ENCODE measurements at regions not wholly inside any gene's neighbourhood (a gene's known extent, or its start where the extent isn't known, plus 50 kb on each side); places are given as distances from the start of the nearest gene placed in this dataset.

DNA sequence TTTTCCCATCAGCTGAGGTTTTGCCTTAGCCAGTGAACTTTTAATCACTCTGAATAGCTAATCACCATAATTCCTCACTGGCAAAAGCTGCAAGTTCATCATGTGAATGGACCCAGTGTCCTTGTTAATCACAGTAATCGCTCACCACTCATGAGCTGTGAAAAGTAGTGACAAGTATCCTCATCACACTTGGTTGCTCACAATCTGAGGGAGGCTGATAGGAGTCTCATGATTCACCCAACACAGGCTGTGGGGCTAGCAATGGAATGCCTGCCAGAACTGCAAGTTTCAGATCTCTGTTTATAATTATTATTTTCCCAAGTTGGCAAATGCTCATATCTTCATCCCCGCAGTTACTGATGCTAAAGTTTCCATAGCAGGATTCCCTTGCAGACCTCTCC lies 467.2 kb downstream of the KIF4B start:
- WGBS, 5 donors, result 73 to 88% (median 83%) methylated on average over 2 of the region's 2 CpGs
- DNase-seq, result no peak
- H3K9me3 ChIP-seq, result peaks cover 0 to 6% (median 0%) of the 10 kb centered on the region in 8 donors
- no peaks in the 10 kb centered on the region for H3K27me3 ChIP-seq (replicated peaks in 1 of 7)
- H3K27ac ChIP-seq, result no peak overlapping the region
- no peaks in the 10 kb centered on the region for H3K4me1 ChIP-seq
- no peak overlapping the region for H3K4me3 ChIP-seq
- no peaks in the 10 kb centered on the region for H3K36me3 ChIP-seq
- no peak for TF ChIP-seq POLR2AphosphoS5 (IDR thresholded peaks at IDR 0.05)
- TF ChIP-seq POLR2A (IDR thresholded peaks at IDR 0.05), result no peak
- TF ChIP-seq, protein P1, sequence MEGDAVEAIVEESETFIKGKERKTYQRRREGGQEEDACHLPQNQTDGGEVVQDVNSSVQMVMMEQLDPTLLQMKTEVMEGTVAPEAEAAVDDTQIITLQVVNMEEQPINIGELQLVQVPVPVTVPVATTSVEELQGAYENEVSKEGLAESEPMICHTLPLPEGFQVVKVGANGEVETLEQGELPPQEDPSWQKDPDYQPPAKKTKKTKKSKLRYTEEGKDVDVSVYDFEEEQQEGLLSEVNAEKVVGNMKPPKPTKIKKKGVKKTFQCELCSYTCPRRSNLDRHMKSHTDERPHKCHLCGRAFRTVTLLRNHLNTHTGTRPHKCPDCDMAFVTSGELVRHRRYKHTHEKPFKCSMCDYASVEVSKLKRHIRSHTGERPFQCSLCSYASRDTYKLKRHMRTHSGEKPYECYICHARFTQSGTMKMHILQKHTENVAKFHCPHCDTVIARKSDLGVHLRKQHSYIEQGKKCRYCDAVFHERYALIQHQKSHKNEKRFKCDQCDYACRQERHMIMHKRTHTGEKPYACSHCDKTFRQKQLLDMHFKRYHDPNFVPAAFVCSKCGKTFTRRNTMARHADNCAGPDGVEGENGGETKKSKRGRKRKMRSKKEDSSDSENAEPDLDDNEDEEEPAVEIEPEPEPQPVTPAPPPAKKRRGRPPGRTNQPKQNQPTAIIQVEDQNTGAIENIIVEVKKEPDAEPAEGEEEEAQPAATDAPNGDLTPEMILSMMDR (IDR thresholded peaks at IDR 0.05 in 8 of 11, conservative IDR thresholded peaks at IDR 0.05 in 3 of 11), result no peak
- intact Hi-C loops (cut with DNase I; ENCODE audit: low total_unique reads), result no loop called here

DNA sequence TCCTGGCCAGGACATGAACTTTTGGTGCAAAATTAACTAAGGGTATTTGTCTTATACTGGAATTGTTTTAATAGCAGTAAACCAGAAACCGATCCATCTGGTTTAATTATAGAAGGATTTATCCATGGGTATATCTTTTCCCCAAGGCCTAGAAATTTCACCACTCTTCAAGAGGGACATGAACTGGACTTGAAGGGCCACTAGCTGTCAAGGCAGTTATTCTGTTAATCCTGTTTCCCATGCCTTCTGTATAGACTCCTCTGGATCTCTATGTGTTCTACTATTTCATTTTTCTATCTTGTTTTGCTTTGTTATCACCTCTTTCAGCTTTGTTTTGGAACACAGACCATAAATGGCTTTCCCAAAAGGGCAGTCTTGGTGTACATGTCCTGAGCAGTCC lies 467.6 kb downstream of the KIF4B start:
- TF ChIP-seq, protein P1 (IDR thresholded peaks at IDR 0.05 in 8 of 11, conservative IDR thresholded peaks at IDR 0.05 in 3 of 11), result no peak
- no peak for TF ChIP-seq POLR2A (IDR thresholded peaks at IDR 0.05)
- no peak for TF ChIP-seq POLR2AphosphoS5 (IDR thresholded peaks at IDR 0.05)
- no peaks in the 10 kb centered on the region for H3K4me1 ChIP-seq
- no peaks in the 10 kb centered on the region for H3K36me3 ChIP-seq
- intact Hi-C loops (cut with DNase I; ENCODE audit: low total_unique reads), result no loop called here
- no peaks in the 10 kb centered on the region for H3K27me3 ChIP-seq (replicated peaks in 1 of 7)
- no peak overlapping the region for H3K4me3 ChIP-seq
- H3K9me3 ChIP-seq, result peaks cover 0 to 2% (median 0%) of the 10 kb centered on the region in 8 donors
- DNase-seq, result no peak
- no peak overlapping the region for H3K27ac ChIP-seq
- WGBS, 5 donors, result 89 to 97% (median 92%) methylated on average over 1 of the region's 1 CpG

DNA sequence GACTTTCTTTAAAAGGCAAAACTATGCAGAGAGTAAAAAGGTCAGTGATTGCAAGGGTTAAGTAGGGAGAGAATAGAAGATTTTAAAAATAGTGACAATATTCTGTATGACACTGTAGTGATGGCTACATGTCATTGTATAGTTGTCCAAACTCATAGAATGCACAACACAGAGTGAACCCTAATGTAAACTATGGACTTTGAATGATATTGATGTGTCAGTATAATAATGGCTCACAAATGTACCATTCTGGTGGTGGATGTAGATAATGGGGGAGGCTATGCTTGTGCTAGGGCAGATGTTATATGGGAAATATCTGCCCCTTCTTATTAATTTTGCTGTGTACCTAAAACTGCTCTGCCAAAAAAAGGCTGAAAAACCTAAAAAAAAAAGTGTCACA lies 468.9 kb downstream of the KIF4B start:
- no peak for DNase-seq
- Histone ChIP-seq H3K27me3 (replicated peaks in 1 of 7) (no peaks in the 10 kb centered on the region), H3K27ac (no peak overlapping the region), H3K4me1 (no peaks in the 10 kb centered on the region), H3K4me3 (no peak overlapping the region), H3K9me3 (no peaks in the 10 kb centered on the region), H3K36me3 (no peaks in the 10 kb centered on the region)
- TF ChIP-seq, protein P1 (IDR thresholded peaks at IDR 0.05 in 8 of 11, conservative IDR thresholded peaks at IDR 0.05 in 3 of 11), result no peak
- TF ChIP-seq POLR2AphosphoS5 (IDR thresholded peaks at IDR 0.05) (no peak), POLR2A (IDR thresholded peaks at IDR 0.05) (no peak)
- intact Hi-C loops (cut with DNase I; ENCODE audit: low total_unique reads), result no loop called here

DNA sequence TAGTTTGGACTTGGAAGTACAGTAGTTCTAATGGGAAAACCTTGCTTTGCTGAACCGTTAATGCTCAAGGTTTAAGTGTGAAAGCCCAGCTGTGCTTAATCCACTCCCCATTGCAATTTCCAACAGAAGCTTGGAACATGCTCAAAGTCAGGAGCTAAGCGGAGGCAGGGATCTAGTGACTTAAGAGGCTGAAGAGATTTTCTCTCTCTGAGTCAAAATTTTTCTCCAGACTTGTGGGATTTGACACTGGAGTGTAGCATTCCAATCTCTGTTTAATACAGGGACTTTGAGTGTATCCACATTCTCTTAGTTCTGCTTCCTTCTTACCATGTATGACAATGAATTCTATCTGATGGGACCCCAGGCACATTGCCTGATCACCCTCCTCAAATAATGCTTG lies 471.8 kb downstream of the KIF4B start:
- no peaks in the 10 kb centered on the region for H3K27me3 ChIP-seq (replicated peaks in 1 of 7)
- H3K9me3 ChIP-seq, result no peaks in the 10 kb centered on the region
- no peak for DNase-seq
- H3K4me1 ChIP-seq, result no peaks in the 10 kb centered on the region
- 30 to 79% (median 63%) methylated on average over 2 of the region's 2 CpGs for WGBS, 5 donors
- TF ChIP-seq, protein P1 (IDR thresholded peaks at IDR 0.05 in 8 of 11, conservative IDR thresholded peaks at IDR 0.05 in 3 of 11), result no peak
- TF ChIP-seq POLR2AphosphoS5 (IDR thresholded peaks at IDR 0.05), result no peak
- no peak for TF ChIP-seq POLR2A (IDR thresholded peaks at IDR 0.05)
- no peaks in the 10 kb centered on the region for H3K36me3 ChIP-seq
- intact Hi-C loops (cut with DNase I; ENCODE audit: low total_unique reads), result no loop called here
- H3K27ac ChIP-seq, result no peak overlapping the region
- no peak overlapping the region for H3K4me3 ChIP-seq

All from spleen (tissue), 11 donors.